DMS53 treated with DMSO at 0.1 percent for 48 hours (cell line): ENCODE measurements at regions not wholly inside any gene's neighbourhood (a gene's known extent, or its start where the extent isn't known, plus 50 kb on each side); places are given as distances from the start of the nearest gene placed in this dataset.

Experiments used
- DNase-seq: peaks from one replicate; lab custom pipeline; 2025; ENCODE audit not compliant: unreplicated experiment; lab: John Stamatoyannopoulos, UW

DNA sequence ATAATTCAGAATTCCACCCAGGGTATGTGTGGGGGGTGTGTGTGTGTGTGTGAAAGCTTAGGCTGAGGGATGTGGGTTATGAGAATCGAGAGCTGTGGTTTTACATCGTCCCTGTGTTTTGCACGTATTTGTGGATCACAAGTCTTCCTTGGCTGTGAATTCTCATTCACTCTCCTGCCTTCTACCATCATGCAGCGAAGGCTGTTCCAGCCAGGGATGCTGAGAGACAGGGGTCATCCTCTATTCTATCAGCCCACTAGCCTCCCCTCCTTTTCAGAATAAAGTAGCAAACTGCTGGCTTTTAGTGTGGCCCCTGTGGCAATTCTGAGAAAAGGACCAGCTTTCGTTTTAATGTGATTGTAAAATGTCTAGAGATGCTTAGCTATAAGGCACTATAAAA lies 460.6 kb upstream of the NR2F2 start:
- DNase-seq, result no peak

GRCh38 chr15:95872366-95872771 lies 458.1 kb upstream of the NR2F2 start:
- DNase-seq, result no peak

GRCh38 chr15:95874637-95875036 lies 455.9 kb upstream of the NR2F2 start:
- DNase-seq, result no peak

GRCh38 chr15:95875121-95875643 lies 455.3 kb upstream of the NR2F2 start:
- DNase-seq, result no peak

DNA sequence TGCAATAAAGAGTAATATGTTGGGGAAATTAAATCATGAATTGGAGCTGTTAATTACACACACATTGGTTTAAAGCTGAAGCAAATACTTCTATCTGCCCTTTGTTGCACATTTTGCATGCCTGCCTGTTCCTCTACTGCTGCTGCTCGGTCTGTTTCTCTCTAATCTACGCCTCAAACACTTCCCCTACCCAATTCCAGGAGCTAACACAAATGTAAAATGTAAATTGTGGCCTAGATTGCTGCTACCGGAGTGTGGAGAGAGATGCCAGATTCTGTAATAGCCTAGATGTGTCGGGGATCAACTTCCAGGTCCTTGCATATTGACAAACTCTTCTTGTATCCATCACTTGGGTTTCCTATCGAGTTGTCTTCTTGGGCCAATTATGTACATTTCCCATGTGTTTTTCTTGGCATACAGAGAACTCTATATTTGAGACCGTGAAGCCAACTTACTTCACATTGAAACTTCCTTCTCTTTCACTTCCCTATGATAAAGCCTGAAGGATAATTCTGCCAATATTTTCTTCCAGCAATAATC lies 450.4 kb upstream of the NR2F2 start:
- no peak for DNase-seq

DNA sequence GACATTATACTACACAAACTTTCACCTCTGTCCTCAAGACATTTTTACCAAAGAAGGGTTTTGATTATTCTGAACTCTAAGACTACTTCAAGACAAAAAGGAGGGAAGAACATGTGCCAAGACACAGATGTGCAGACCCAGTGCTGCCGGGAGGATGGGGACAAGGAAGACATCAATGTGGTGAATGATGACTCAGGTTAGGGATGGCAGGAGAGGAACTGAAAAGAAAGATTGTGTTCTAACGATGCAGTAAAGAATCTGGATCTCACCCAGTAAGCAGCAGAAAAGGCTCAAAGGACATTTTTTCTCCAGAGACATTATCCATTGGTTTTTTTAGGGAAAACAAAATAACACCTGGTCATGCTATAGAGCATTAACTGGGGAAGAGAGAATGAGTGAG lies 449.9 kb upstream of the NR2F2 start:
- no peak for DNase-seq

- no peak for DNase-seq
These were observed 447.4 kb upstream of the NR2F2 start for GRCh38 chr15:95883064-95883463.

DNA sequence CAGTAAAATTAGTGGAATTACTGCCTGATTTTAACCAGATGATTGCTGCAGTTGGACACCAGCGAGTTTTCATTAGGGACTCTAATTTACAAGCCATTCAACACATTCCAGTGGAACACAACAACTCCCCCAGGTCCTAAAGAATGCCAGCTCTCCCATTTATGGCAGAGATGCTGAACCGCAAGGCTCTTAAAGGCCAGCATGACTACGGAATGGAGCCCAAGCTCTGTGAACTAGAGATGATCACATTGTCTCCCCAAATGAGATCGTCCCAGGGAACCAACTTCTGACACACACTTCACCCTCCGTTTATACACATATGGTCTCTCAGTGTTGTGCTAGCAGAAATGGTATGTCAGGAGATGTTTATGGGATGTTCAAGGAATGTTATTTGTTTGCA lies 446.2 kb upstream of the NR2F2 start:
- no peak for DNase-seq

- DNase-seq, result no peak
These were observed 442.7 kb upstream of the NR2F2 start for GRCh38 chr15:95887666-95888390.

DNA sequence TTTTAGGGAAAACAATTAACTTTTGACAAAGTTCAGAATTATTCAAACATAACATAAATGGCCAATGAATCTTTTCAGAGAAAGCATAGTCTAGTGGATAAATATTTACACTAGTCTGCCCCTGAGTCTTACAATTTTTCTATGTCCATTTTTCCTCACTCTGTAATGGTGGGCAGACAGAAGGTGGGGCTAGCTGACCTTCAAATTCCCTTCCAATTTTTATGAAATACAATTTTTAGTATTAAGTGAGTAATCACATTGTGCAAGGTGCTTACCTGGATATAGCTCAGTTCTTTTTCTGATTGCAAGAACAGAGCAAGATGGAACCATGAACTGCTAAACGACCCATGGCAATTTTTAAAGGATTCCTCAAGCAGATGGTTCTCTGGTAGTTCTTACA lies 441.7 kb upstream of the NR2F2 start:
- no peak for DNase-seq

DNA sequence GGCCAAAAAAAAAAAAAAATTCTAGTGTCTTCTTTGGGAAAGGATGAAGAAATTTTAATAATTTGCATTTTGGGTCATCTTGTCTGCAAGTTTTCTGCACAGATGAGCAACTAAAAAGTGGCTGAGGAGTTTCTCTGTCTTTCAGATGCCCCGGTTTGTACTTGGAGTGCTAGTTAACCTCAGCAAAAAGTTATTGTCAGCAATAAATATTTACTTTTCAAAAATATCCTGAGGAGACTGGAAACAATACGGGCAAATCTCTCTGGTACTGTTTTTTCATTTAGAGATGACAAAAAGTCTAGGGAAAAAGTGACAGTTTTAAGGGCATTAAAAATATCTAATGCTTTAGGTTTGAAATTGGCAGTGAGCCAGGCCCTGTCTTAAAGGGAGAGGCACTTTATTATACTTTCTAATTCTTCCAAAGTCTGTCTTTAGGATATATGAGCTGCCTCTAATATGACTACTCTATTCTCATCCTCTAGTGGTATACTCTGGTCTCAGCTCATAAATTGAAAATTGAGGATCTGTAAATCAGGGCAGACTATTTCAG lies 436.0 kb upstream of the NR2F2 start:
- no peak for DNase-seq

- DNase-seq, result no peak
These were observed 435.0 kb upstream of the NR2F2 start for GRCh38 chr15:95895508-95895907.

DNA sequence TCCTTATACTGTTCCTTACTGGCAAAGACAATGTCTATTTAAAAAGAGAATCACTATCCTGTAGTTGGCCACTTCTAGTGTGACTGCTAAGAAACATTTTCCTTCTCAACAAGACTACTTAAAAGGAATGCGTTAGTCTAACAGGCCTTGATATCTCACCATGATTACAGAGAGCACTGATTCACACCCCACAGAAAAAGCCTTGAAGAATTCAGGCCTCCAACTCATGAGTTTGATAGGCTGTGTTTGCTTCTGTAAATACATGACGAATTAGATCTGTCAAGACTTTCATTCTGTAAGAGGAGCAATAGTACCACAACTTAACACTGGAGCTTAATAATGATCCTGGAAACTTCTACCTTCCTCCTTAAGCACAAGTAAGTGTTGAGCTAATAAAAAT lies 432.8 kb upstream of the NR2F2 start:
- no peak for DNase-seq

DNA sequence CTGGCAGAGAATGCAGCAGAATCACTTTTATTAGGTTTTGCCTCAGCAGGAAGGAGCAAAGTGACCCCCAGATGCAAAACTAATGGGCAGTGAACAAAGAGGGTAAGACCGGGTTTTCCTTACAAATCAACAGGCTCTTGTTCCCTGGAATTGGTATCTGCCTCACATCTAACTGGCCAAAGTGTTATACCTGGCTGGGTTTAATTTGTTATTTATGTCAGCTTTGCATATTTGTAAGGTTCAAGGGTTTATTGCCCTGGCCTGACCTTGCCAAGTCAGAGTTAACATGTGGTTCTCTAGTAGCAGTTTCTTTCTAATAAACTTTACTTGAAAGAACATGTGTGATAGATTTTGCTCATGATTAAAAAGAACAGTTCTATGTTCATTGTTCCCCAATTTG lies 431.7 kb upstream of the NR2F2 start:
- DNase-seq, result no peak

DNA sequence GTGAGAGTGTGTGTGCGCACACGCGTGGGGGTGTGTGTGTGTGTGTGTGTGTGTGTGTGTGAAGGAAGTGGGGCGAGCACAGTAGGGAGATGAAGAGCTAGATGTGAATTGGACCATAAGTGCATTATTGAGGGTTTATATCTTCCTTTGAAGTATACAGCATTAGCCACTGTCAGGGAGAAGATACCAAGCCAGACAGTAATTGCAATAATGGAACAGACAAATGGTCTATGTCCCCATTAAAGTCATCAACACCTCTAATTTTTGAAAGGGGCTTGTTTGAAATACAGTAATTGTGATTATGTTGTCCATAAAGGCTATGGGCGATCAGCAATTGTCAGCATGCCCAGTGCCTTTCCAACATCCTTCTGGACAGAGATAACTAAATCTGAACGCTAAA lies 429.2 kb upstream of the NR2F2 start:
- DNase-seq, result no peak

- DNase-seq, result no peak
These were observed 427.9 kb upstream of the NR2F2 start for GRCh38 chr15:95902606-95903005.

GRCh38 chr15:95903352-95903751 lies 427.1 kb upstream of the NR2F2 start:
- DNase-seq, result no peak

GRCh38 chr15:95910643-95911212 lies 419.8 kb upstream of the NR2F2 start:
- no peak for DNase-seq

- DNase-seq, result no peak
These were observed 418.8 kb upstream of the NR2F2 start for GRCh38 chr15:95911570-95912279.

GRCh38 chr15:95912280-95912625 lies 418.2 kb upstream of the NR2F2 start:
- no peak for DNase-seq

DNA sequence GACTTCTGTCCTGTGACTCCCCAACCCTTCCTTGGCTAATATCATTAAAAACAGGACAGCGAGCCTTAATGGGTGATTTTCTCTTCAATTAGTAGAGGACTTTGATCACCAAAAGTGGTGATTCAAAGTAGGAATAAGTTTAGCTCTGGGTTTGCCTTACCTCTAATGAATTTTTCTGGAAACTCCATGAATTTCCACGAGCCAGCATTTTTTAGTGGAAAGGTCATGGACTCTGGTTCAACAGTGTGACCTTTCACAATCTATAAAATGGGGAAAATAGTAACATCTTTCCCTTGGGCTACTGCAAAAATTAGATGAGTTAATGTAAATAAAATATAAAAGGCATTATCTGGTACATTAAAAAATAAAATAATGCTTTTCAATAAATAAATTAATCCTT lies 417.8 kb upstream of the NR2F2 start:
- no peak for DNase-seq

DNA sequence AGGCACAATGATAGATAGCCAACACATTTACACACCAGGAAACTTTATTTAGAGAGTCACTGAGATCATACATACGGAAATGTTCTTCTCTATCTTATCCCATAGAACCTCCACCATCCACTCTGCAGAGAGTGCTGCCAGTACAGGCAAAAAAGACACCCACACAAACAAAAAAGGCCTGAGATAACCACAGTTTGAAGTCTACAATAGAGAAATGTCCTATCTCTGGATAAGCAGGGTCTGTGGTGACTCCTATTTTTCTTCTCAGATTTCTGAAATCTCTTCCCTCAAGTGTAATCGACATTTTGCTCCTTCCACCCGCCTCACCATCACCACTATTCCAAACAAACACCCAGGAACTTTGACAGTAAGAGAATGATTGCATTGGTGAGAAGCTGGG lies 413.9 kb upstream of the NR2F2 start:
- DNase-seq, result no peak
